GM10266 (cell line): ENCODE measurements at regions not wholly inside any gene's neighbourhood (a gene's known extent, or its start where the extent isn't known, plus 50 kb on each side); places are given as distances from the start of the nearest gene placed in this dataset.

ENCODE experiments used
- DNase-seq: peaks from one replicate; pipeline ENCODE4 v3.0.0; 2012; ENCODE audit errors: extremely low spot score
- TF ChIP-seq, protein P1 (sequence below): IDR thresholded peaks from 2 replicates; pipeline ENCODE4 v1.5.1; 2012; ENCODE audit warnings: mild to moderate bottlenecking, low read depth; ENCODE audit not compliant: control insufficient read depth, insufficient read depth; ENCODE audit errors: missing control alignments

DNA sequence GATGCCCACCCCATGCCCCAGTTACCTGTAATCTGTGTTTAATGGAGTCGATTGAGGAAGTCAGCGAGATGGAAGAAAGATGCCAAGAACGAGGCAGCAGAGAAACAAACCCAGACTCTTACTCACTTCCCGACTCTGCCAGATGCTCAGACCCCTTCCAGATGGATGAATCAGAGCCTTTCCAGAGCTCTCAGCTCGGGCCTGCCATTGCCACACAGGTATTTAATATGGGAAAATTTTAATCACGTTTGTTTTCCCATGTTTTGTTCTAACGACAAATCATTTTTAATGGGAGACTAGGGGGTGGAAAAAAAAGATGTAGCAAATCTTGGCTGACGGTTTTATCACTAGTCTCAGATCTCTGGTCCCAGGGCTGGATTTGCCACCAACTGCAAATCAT lies 72.5 kb upstream of the SRRM4 start:
- DNase-seq = no peak
- TF ChIP-seq, protein P1, sequence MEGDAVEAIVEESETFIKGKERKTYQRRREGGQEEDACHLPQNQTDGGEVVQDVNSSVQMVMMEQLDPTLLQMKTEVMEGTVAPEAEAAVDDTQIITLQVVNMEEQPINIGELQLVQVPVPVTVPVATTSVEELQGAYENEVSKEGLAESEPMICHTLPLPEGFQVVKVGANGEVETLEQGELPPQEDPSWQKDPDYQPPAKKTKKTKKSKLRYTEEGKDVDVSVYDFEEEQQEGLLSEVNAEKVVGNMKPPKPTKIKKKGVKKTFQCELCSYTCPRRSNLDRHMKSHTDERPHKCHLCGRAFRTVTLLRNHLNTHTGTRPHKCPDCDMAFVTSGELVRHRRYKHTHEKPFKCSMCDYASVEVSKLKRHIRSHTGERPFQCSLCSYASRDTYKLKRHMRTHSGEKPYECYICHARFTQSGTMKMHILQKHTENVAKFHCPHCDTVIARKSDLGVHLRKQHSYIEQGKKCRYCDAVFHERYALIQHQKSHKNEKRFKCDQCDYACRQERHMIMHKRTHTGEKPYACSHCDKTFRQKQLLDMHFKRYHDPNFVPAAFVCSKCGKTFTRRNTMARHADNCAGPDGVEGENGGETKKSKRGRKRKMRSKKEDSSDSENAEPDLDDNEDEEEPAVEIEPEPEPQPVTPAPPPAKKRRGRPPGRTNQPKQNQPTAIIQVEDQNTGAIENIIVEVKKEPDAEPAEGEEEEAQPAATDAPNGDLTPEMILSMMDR = no peak

DNA sequence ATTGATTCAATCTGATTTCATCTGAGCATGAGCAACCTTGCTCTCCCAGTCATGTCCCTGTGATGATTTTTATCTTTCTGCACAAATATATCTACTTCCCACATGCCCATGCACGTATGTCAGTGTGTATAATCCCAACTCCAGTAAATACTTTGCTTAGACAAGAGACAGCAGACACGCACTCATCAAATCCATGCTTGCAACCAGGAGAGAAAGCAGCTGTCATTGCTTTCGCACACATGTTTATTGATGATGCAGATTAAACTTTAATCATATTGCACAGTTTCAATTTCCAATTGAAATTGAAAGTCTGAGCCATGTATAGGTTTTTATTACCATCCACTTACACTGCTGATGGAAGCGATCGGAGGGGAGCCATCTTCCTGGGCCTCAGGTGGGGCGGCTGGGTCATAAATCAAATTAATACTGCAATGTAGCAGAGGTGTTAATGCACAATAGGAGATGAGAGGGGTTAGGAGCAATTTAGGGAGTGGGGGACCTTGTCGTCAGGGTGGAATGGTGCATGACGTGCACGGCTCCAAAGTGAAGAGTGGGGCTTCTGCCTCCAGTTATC lies 68.6 kb upstream of the SRRM4 start:
- DNase-seq = no peak
- TF ChIP-seq, protein P1 = no peak

DNA sequence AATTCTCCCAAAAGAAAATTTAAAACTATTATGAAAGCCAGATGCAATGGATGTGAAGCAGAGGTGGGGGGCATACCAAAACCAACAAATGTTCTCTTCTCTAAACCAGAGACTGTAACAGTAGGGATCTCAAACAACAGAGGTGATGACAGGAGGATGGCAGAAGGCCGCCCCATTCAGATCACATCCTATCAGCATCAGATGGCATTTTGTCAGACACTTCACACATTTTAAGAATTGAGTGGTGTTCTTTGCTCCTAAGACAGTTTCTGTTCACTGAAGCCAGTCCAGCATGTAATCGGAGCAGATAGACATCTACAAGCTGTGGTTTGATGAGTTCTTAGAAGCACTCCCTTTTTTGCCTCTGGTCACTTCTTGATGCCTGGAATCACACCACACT lies 59.6 kb upstream of the SRRM4 start:
- no peak for DNase-seq
- TF ChIP-seq, protein P1 = no peak

DNA sequence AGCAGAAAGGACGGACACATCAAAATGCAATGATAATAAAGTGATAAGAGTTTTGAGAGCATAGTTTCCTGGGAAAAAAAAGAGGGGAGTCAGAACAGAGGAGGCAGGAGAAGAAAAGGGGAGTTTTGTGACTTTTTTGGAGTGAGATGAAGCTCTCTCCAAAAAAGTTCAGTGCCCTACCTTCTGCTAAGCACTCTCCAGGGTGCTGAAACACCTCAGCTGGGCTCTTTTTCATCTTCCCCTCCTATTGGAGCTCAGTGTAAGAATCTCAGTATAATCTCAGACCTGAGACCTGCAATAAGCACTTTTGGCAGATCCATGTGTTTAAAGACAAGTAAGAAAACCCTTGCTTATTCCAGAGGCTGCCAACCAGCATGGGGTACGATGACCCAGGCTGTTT lies 58.9 kb upstream of the SRRM4 start:
- DNase-seq = no peak
- TF ChIP-seq, protein P1 = no peak

DNA sequence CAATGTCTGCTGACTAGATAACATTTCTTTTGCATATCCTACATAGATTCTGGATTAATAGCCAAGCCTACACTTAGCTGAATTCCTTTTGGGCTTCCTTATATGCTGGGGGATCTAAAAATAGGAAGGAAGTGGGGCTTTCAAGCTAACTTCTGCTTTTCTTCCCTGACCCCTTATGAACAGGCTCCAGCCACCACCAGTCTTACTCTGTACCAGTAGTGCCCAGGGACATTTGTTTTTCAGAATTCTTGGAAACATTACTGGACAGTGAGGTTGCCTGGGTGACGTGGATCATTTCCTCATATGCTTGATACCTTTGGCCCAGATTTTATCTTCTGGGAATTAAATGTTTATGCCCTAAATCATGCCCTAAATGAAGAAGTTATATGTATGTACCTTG lies 55.9 kb upstream of the SRRM4 start:
- DNase-seq = no peak
- TF ChIP-seq, protein P1 = no peak

DNA sequence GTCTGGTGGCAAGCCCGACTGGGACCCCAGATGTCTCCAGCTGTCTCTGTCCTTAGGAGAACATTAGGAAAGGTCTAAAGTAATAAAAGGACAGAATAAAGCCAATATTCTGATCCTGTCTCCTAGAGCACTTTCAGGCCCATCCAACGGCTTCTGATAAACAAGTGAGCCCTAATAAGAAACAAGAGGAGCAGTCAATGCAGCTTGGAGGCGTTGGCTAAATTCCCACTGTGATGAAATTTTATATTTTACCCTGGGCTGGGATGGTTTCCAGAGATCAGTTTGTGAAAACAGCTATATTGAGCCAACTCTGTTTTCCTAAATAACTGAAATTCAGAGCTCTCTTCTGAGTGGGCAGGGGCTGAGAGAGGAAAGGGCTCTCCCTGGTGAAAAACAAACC lies 55.5 kb upstream of the SRRM4 start:
- TF ChIP-seq, protein P1 = no peak
- no peak for DNase-seq
